ENCODE measurements at regions not wholly inside any gene's neighbourhood (a gene's known extent, or its start where the extent isn't known, plus 50 kb on each side); places are given as distances from the start of the nearest gene placed in this dataset.
"Not testable (repeated sequence)": the region's sequence is repeated elsewhere in the genome, so short reads cannot be mapped to it uniquely, and the experiment has no call there.

GRCh38 chr6:11459079-11459610 lies 78.4 kb upstream of the TMEM170B start:
- no peak for DNase-seq (ENCODE audit: extremely low read depth in 1 of 11, low read depth in 9 of 11, low spot score in 4 of 11)

- DNase-seq (ENCODE audit: extremely low read depth in 1 of 11, low read depth in 9 of 11, low spot score in 4 of 11): no peak
Observed at GRCh38 chr6:11458509-11458908, 79.0 kb upstream of the TMEM170B start.

- not testable (repeated sequence) for DNase-seq (ENCODE audit: extremely low read depth in 1 of 11, low read depth in 9 of 11, low spot score in 4 of 11)
Observed at GRCh38 chr6:11457422-11457821, 80.1 kb upstream of the TMEM170B start.

GRCh38 chr6:11452106-11452505 lies 85.4 kb upstream of the TMEM170B start:
- DNase-seq (ENCODE audit: extremely low read depth in 1 of 11, low read depth in 9 of 11, low spot score in 4 of 11): not testable (repeated sequence)

- no peak for DNase-seq (ENCODE audit: extremely low read depth in 1 of 11, low read depth in 9 of 11, low spot score in 4 of 11)
Observed at GRCh38 chr6:11450037-11450436, 87.5 kb upstream of the TMEM170B start.

GRCh38 chr6:11449408-11449807 lies 88.1 kb upstream of the TMEM170B start:
- no peak for DNase-seq (ENCODE audit: extremely low read depth in 1 of 11, low read depth in 9 of 11, low spot score in 4 of 11)

- no peak for DNase-seq (ENCODE audit: extremely low read depth in 1 of 11, low read depth in 9 of 11, low spot score in 4 of 11)
Observed at GRCh38 chr6:11448038-11448437, 89.5 kb upstream of the TMEM170B start.

GRCh38 chr6:11447265-11447664 lies 90.3 kb upstream of the TMEM170B start:
- DNase-seq (ENCODE audit: extremely low read depth in 1 of 11, low read depth in 9 of 11, low spot score in 4 of 11): no peak

- DNase-seq (ENCODE audit: extremely low read depth in 1 of 11, low read depth in 9 of 11, low spot score in 4 of 11): no peak
Observed at GRCh38 chr6:11445146-11445545, 92.4 kb upstream of the TMEM170B start.

- not testable (repeated sequence) for DNase-seq (ENCODE audit: extremely low read depth in 1 of 11, low read depth in 9 of 11, low spot score in 4 of 11)
Observed at GRCh38 chr6:11443125-11443524, 94.4 kb upstream of the TMEM170B start.

- no peak for DNase-seq (ENCODE audit: extremely low read depth in 1 of 11, low read depth in 9 of 11, low spot score in 4 of 11)
Observed at GRCh38 chr6:11442495-11442894, 95.1 kb upstream of the TMEM170B start.

- no peak for DNase-seq (ENCODE audit: extremely low read depth in 1 of 11, low read depth in 9 of 11, low spot score in 4 of 11)
Observed at GRCh38 chr6:11439876-11440275, 97.7 kb upstream of the TMEM170B start.

GRCh38 chr6:11439017-11439420 lies 98.5 kb upstream of the TMEM170B start:
- DNase-seq (ENCODE audit: extremely low read depth in 1 of 11, low read depth in 9 of 11, low spot score in 4 of 11): no peak

GRCh38 chr6:11437824-11438459 lies 99.6 kb upstream of the TMEM170B start:
- DNase-seq (ENCODE audit: extremely low read depth in 1 of 11, low read depth in 9 of 11, low spot score in 4 of 11): no peak

GRCh38 chr6:11436508-11437096 lies 100.9 kb upstream of the TMEM170B start:
- DNase-seq (ENCODE audit: extremely low read depth in 1 of 11, low read depth in 9 of 11, low spot score in 4 of 11): no peak

GRCh38 chr6:11434565-11435326 lies 102.8 kb upstream of the TMEM170B start:
- no peak for DNase-seq (ENCODE audit: extremely low read depth in 1 of 11, low read depth in 9 of 11, low spot score in 4 of 11)

GRCh38 chr6:11433860-11434259 lies 103.7 kb upstream of the TMEM170B start:
- DNase-seq (ENCODE audit: extremely low read depth in 1 of 11, low read depth in 9 of 11, low spot score in 4 of 11): no peak

GRCh38 chr6:11432713-11433450 lies 104.7 kb upstream of the TMEM170B start:
- no peak for DNase-seq (ENCODE audit: extremely low read depth in 1 of 11, low read depth in 9 of 11, low spot score in 4 of 11)

GRCh38 chr6:11432091-11432490 lies 105.5 kb upstream of the TMEM170B start:
- DNase-seq (ENCODE audit: extremely low read depth in 1 of 11, low read depth in 9 of 11, low spot score in 4 of 11): no peak
